K562 (cell line): ENCODE measurements at regions not wholly inside any gene's neighbourhood (a gene's known extent, or its start where the extent isn't known, plus 50 kb on each side); places are given as distances from the start of the nearest gene placed in this dataset.

Source experiments
- NRF1 ChIP-seq, 2 experiments: fragments of 450-650 bp; IDR thresholded peaks in 1 of 2; conservative IDR thresholded peaks in 1 of 2; 2 replicates each; pipeline ENCODE4 v1.6.1; 2014; ENCODE audit warnings: mild to moderate bottlenecking in 2 of 2
- TF ChIP-seq, protein P1 (sequence below), 2 experiments: fragments of 450-650 bp in 1 of 2; sonication (generic) in 1 of 2; formaldehyde crosslinking in 1 of 2; IDR thresholded peaks; 2 replicates each; pipeline versions ENCODE4 v1.7.1 to v1.9.0; 2016 to 2022; ENCODE audit warnings: inconsistent platforms in 1 of 2, mild to moderate bottlenecking in 1 of 2, missing genetic modification reagents in 1 of 2

- TF ChIP-seq, protein P1, sequence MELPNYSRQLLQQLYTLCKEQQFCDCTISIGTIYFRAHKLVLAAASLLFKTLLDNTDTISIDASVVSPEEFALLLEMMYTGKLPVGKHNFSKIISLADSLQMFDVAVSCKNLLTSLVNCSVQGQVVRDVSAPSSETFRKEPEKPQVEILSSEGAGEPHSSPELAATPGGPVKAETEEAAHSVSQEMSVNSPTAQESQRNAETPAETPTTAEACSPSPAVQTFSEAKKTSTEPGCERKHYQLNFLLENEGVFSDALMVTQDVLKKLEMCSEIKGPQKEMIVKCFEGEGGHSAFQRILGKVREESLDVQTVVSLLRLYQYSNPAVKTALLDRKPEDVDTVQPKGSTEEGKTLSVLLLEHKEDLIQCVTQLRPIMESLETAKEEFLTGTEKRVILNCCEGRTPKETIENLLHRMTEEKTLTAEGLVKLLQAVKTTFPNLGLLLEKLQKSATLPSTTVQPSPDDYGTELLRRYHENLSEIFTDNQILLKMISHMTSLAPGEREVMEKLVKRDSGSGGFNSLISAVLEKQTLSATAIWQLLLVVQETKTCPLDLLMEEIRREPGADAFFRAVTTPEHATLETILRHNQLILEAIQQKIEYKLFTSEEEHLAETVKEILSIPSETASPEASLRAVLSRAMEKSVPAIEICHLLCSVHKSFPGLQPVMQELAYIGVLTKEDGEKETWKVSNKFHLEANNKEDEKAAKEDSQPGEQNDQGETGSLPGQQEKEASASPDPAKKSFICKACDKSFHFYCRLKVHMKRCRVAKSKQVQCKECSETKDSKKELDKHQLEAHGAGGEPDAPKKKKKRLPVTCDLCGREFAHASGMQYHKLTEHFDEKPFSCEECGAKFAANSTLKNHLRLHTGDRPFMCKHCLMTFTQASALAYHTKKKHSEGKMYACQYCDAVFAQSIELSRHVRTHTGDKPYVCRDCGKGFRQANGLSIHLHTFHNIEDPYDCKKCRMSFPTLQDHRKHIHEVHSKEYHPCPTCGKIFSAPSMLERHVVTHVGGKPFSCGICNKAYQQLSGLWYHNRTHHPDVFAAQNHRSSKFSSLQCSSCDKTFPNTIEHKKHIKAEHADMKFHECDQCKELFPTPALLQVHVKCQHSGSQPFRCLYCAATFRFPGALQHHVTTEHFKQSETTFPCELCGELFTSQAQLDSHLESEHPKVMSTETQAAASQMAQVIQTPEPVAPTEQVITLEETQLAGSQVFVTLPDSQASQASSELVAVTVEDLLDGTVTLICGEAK (IDR thresholded peaks at IDR 0.05) = no peak
- TF ChIP-seq, protein P1 (CRISPR knock-in tag; IDR thresholded peaks at IDR 0.05) = no peak
- TF ChIP-seq NRF1 (conservative IDR thresholded peaks at IDR 0.05 in 1 of 2, IDR thresholded peaks at IDR 0.05 in 1 of 2) = no peak
These were observed 500.3 kb upstream of the FAM98A start for GRCh38 chr2:34099377-34099776.
